T-helper 17 cell (primary cell): ENCODE measurements at regions not wholly inside any gene's neighbourhood (a gene's known extent, or its start where the extent isn't known, plus 50 kb on each side); places are given as distances from the start of the nearest gene placed in this dataset.

ENCODE experiments used
- ATAC-seq: fragments of 150-1000 bp; cut with Tn5 transposase; 2 replicates; pipeline ENCODE4 v1.10.0; 2021; ENCODE audit warnings: mild to moderate bottlenecking, moderate library complexity
- DNase-seq, 3 donors: peaks; one replicate each; pipeline versions ENCODE4 v3.0.0 to v3.0.0-alpha.2; 2020 to 2021
- H3K9me3 ChIP-seq: one replicate; pipeline ENCODE4 v1.7.0; 2013; ENCODE audit warnings: low read length, mild to moderate bottlenecking; ENCODE audit not compliant: control insufficient read depth, poor library complexity, severe bottlenecking
- H3K27ac Mint-ChIP-seq: one replicate; pipeline ENCODE4 v1.8.0; 2022; ENCODE audit warnings: mild to moderate bottlenecking, moderate library complexity, mixed read lengths
- H3K27me3 Mint-ChIP-seq: one replicate; pipeline ENCODE4 v1.8.0; 2022; ENCODE audit warnings: mixed read lengths
- H3K36me3 Mint-ChIP-seq: one replicate; pipeline ENCODE4 v1.8.0; 2022; ENCODE audit warnings: low read depth, mixed read lengths
- H3K4me1 Mint-ChIP-seq: one replicate; pipeline ENCODE4 v1.8.0; 2022; ENCODE audit warnings: mild to moderate bottlenecking, mixed read lengths
- H3K4me3 Mint-ChIP-seq: one replicate; pipeline ENCODE4 v1.8.0; 2022; ENCODE audit warnings: mild to moderate bottlenecking, moderate library complexity, mixed read lengths

DNA sequence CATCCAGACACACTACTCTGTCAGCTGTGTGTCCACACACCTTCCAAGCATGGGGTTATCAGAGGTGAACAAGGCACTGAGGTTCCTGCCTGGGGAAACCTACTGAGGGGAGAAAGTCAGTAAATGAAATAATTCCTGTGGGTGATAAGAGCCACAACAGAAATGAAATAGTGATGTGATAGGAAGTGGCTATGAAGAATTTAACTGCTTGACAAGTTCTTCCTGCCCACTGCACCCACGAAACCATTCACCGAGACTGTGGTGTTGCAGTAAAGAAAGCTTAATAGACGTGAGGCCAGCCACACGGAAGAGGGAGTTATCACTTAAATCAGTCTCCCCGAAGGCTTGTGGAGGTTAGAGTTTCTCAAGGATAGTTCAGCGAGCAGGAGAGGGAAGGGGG is 353.1 kb downstream of the UQCRFS1 start:
- Mint-ChIP-seq H3K36me3 (no peaks in the 10 kb centered on the region), H3K27ac (no peak overlapping the region), H3K4me3 (no peak overlapping the region), H3K4me1 (no peaks in the 10 kb centered on the region), H3K27me3 (peaks cover 12% of the 10 kb centered on the region)
- no peaks in the 10 kb centered on the region for H3K9me3 ChIP-seq
- DNase-seq (no peak), ATAC-seq (no peak)

DNA sequence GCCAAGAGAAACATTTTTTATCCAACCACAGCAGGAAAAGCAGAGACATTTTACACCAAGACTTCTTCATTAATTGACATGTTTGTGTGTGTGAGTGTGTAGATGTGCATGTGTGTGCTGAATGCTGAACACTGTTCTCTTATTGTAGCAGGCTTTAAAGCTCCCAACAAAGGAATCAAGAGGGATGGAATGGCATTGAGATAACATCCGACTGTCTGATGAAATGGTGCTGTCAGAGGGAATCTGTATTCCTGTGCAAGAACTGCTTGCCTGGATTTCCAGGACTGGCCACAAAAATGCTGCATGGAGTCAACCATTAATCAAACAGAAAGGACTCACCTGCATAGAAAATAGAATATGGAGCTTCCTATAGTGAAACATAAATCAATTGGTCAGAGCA is 354.0 kb downstream of the UQCRFS1 start:
- H3K4me1 Mint-ChIP-seq = no peaks in the 10 kb centered on the region
- no peak overlapping the region for H3K27ac Mint-ChIP-seq
- H3K27me3 Mint-ChIP-seq = peaks cover 12% of the 10 kb centered on the region
- DNase-seq (no peak), ATAC-seq (no peak)
- H3K36me3 Mint-ChIP-seq = no peaks in the 10 kb centered on the region
- no peak overlapping the region for H3K4me3 Mint-ChIP-seq
- H3K9me3 ChIP-seq = peaks cover 3% of the 10 kb centered on the region

DNA sequence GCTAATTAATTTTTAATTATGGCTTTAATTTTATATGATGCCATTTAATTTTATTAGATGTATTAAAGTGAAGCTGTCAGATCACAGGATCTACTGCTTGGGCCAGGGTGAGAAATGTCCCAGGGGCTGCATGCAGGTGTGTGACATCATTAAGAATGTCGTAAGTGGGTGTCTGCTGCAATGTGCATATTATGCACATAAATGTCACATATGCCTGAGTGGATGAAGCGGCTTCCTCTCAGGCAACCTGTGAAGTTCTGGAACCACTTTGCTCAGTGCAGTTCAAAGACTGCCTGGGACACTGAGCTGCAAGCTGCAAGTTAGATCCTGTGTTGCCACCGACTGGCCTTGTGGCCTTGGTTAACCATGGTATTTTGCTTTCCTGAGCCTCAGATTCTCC is 355.0 kb downstream of the UQCRFS1 start:
- Mint-ChIP-seq H3K27me3 (peaks cover 12% of the 10 kb centered on the region), H3K4me3 (no peak overlapping the region), H3K27ac (no peak overlapping the region), H3K4me1 (no peaks in the 10 kb centered on the region), H3K36me3 (no peaks in the 10 kb centered on the region)
- ATAC-seq = no peak
- H3K9me3 ChIP-seq = peaks cover 3% of the 10 kb centered on the region
- DNase-seq = no peak

DNA sequence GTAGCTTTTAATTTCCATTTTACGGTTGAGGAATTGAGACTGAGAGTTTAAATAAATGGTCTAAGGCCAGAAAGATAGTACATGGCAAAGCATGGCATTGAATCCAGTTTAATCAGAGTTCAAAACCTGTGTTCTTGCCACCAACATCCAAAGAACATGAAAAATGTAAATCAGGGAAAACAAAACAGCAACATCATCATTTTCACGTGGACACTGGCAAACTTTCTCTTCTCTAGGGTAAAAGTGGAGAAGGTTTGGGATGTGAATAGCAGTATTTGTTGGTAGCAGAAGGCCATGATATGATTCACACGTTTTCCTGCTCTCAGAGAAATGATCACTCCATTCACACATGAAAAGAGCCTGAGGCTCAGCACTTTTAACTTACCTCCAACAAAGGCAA is 357.7 kb downstream of the UQCRFS1 start:
- no peak overlapping the region for H3K27ac Mint-ChIP-seq
- H3K4me3 Mint-ChIP-seq = no peak overlapping the region
- H3K36me3 Mint-ChIP-seq = no peaks in the 10 kb centered on the region
- H3K9me3 ChIP-seq = peaks cover 3% of the 10 kb centered on the region
- H3K27me3 Mint-ChIP-seq = no peaks in the 10 kb centered on the region
- DNase-seq (no peak), ATAC-seq (no peak)
- H3K4me1 Mint-ChIP-seq = no peaks in the 10 kb centered on the region

DNA sequence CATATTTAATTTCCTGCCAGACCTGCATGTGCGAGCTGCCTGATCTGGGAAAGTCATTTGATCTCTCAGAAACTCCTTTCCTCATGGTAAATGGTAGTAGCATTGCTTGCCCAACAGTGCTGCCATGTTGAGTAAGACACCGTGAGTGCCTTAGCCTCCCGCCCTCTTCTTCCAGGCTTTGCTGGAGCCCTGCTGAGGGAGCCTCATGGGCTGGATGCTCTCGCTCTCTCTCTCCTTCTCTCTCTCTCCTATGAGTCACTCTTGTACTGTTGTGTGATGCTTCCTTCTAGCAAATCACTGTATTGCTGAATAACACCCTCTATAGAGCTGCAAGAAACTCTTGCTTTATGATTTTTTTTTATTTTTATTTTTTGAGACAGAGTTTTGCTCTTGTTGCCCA is 365.5 kb downstream of the UQCRFS1 start:
- DNase-seq (no peak), ATAC-seq (no peak)
- Mint-ChIP-seq H3K4me3 (no peak overlapping the region), H3K4me1 (no peaks in the 10 kb centered on the region), H3K36me3 (peaks cover 2% of the 10 kb centered on the region), H3K27me3 (no peaks in the 10 kb centered on the region), H3K27ac (no peak overlapping the region)
- H3K9me3 ChIP-seq = no peaks in the 10 kb centered on the region

DNA sequence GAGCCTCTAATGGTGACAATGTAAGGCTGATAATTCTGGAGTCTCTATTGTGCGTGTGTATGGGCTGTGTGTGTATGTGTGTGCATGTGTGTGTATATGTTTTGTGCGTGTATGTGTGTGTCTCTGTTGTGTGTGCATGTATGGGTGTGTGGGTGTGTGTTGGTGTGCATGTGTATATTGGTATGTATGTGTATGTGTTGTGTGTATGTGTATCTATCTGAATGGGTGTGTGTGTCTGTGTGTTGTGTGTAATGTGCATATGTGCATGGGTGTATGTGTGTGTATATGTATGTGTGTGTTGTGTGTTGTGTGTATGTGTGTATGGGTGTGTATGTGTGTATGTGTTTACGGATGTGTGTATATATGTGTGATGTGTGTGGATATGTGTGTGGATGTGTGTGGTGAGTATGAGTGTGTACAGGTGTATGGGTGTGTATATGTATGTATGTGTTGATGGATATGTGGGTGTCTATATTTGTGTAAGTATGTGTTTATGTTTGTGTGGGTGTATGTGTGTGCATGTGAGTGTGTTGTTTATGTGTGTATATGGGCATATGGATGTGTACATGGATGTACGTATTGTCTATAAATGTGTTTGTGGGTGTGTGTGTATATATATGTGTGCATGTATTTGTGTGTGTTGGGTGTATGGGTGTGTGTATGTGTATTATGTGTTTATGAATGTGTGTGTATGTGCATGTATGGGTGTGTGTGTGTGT is 366.7 kb downstream of the UQCRFS1 start:
- no peaks in the 10 kb centered on the region for H3K9me3 ChIP-seq
- Mint-ChIP-seq H3K36me3 (peaks cover 2% of the 10 kb centered on the region), H3K27ac (no peak overlapping the region), H3K4me3 (no peak overlapping the region), H3K27me3 (no peaks in the 10 kb centered on the region), H3K4me1 (no peaks in the 10 kb centered on the region)
- no peak for DNase-seq
- no peak for ATAC-seq

DNA sequence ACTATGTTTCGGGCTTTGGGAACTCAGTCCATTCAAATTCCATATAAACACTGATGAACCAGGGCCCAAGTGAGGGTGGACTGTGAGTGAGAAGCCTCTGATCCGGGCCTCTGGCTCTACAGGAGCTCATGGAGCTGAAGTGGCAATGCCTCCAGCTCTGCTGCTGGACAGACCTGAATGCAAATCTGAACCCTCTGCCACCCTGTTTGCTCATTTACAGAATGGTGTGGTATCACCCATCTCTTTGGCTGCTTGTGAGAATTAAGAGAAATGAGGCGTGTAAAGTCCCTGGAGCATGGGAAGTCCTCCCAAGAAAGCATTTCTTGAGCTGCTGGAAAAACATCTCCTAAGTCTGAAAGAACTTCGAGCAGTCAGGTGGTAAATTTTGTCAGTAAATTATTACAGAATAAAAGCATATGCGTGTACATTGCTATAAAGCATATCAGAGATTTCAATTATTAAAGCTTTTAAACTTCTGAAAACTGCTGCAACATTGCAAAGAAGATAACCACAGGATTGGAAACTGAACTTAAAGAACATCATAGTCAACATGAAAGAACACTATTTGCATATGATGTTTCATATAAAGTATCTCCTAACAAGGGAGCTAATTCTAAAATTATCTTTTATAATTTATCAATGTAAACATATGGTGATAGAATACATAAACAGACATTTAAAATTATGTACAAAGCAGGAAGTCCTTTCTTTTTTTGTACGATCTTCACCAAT is 369.0 kb downstream of the UQCRFS1 start:
- no peaks in the 10 kb centered on the region for H3K4me1 Mint-ChIP-seq

DNA sequence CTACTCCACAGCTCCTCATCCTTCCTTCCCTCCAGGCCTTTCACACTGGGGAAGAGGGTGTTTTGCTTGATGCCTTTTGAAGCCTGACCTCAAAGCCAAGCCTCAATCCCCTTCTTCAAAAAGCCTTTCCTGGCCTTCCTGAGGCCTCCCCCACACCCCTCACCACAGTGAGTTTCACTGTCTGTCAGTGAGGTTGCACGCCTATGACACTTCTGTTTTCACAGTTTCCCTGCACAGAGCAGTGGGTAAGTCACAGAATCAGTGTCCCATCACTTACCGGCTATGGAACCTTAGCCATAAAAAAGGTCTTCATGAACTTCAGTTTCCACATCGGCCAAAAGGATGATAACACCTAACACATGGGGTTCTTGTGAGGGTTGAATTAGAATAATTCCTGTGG is 371.4 kb downstream of the UQCRFS1 start:
- Mint-ChIP-seq H3K27me3 (peaks cover 16% of the 10 kb centered on the region), H3K4me3 (no peak overlapping the region), H3K27ac (no peak overlapping the region), H3K4me1 (no peaks in the 10 kb centered on the region), H3K36me3 (peaks cover 2% of the 10 kb centered on the region)
- ATAC-seq = no peak
- no peaks in the 10 kb centered on the region for H3K9me3 ChIP-seq
- DNase-seq = no peak

More for the DNA sequence above, 369.0 kb downstream of the UQCRFS1 start:
- H3K27ac Mint-ChIP-seq = no peak overlapping the region
- DNase-seq (no peak), ATAC-seq (no peak)
- no peak overlapping the region for H3K4me3 Mint-ChIP-seq
- no peaks in the 10 kb centered on the region for H3K9me3 ChIP-seq
- peaks cover 2% of the 10 kb centered on the region for H3K36me3 Mint-ChIP-seq
- H3K27me3 Mint-ChIP-seq = no peaks in the 10 kb centered on the region

DNA sequence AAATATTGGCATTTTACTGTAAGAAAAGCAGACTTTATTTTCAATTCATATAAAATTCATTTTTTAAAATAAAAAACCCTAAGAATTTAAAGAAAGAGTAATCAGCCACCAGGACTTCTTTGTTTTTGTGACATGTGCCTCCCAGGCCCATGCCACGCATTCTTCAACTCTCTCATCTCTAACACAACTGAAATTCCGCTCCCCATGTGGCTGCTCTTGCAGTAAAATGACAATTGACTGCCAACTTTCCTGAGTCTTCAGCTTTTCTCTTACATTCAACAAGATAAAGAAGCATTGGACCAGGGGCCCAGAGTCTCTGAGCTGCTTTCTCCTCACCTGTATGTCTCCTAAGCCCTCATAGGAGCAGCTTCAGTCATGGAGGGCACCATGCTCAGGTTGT is 372.1 kb downstream of the UQCRFS1 start:
- Mint-ChIP-seq H3K4me1 (no peaks in the 10 kb centered on the region), H3K27ac (no peak overlapping the region), H3K4me3 (no peak overlapping the region), H3K27me3 (peaks cover 23% of the 10 kb centered on the region), H3K36me3 (peaks cover 2% of the 10 kb centered on the region)
- no peak for ATAC-seq
- no peaks in the 10 kb centered on the region for H3K9me3 ChIP-seq
- DNase-seq = no peak

DNA sequence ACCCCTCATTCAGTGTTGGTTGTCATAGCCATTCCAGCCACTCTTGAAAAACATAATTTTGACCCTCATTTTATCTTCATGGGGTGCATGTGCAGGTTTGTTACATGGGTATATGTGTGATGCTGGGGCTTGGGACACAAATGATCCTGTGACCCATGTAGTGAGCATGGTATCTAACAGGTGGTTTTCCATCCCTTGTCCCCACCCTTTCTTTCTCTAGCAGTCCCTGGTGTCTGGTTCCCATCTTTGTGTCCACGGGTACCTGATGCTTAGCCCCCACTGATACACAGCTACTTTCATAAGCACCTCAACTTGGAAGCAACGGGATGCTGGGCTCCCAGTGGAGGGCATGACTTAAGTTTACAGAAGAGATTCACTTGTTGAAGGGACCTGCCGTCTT is 373.5 kb downstream of the UQCRFS1 start:
- Mint-ChIP-seq H3K27ac (no peak overlapping the region), H3K36me3 (peaks cover 2% of the 10 kb centered on the region), H3K27me3 (peaks cover 24% of the 10 kb centered on the region), H3K4me3 (no peak overlapping the region), H3K4me1 (no peaks in the 10 kb centered on the region)
- H3K9me3 ChIP-seq = no peaks in the 10 kb centered on the region
- no peak for ATAC-seq
- no peak for DNase-seq

DNA sequence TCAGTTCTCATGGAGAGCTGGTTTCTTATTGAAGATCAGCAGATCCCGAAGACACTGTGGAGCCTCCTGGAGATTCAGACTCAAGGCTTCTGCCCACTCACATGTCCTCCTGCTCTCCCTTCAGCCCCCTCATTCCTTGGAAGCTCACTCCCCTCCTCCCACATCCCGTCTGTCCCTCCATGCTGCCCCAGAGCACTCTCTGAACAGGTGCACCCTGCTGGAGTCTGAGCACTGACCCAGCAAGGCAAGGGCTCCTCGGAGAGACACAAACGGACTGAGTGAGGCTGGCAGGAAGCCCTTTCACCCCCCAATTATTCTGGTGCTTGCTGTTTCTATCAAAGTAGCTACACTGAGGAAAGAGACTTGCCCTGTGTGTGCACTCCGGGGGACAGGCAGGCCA is 374.0 kb downstream of the UQCRFS1 start:
- no peaks in the 10 kb centered on the region for H3K9me3 ChIP-seq
- H3K27me3 Mint-ChIP-seq = peaks cover 27% of the 10 kb centered on the region
- ATAC-seq = no peak
- no peak for DNase-seq
- H3K36me3 Mint-ChIP-seq = peaks cover 2% of the 10 kb centered on the region
- no peak overlapping the region for H3K27ac Mint-ChIP-seq
- H3K4me1 Mint-ChIP-seq = no peaks in the 10 kb centered on the region
- H3K4me3 Mint-ChIP-seq = no peak overlapping the region

DNA sequence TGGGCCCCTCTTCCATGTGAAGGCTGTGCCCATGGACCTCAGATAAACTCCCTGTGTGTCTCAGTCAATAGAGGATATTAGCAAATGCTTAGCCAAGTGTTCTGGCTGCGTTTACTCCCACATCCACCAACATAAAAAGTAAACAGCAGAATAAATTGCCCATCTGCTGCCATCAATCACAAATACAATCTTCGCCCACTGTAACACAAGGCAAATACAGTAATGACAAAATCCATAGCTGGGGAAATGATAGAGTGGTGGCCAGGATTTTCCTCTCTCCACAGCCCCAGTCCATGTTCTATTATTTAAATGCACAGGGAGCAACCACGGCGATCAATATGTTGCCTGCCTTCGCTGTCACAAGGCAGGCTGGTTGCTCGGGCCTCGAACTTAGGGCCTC is 376.5 kb downstream of the UQCRFS1 start:
- Mint-ChIP-seq H3K4me3 (no peak overlapping the region), H3K4me1 (no peaks in the 10 kb centered on the region), H3K27ac (no peak overlapping the region), H3K36me3 (no peaks in the 10 kb centered on the region), H3K27me3 (peaks cover 28% of the 10 kb centered on the region)
- ATAC-seq (no peak), DNase-seq (no peak)
- no peaks in the 10 kb centered on the region for H3K9me3 ChIP-seq

DNA sequence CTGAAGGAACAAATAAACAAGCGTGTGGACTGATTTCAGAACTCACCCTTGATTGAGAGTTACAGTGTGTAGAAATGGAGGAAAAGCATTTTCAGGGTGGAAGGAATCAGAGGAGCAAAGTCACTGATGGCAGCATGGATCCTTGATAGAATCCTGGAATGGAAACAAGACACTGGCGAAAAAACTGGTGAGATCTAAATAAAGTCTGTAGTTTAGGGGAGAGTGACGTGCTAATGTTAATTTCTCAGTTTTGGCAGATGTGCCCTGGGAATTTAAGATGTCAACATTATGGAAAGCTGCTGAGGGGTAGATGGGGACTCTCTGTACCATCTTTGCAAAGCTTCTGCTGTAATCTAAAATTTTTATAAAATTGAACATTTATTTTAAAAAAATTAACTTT is 378.0 kb downstream of the UQCRFS1 start:
- no peaks in the 10 kb centered on the region for H3K36me3 Mint-ChIP-seq
- H3K4me1 Mint-ChIP-seq = no peaks in the 10 kb centered on the region
- H3K4me3 Mint-ChIP-seq = no peak overlapping the region
- H3K27ac Mint-ChIP-seq = no peak overlapping the region
- peaks cover 28% of the 10 kb centered on the region for H3K27me3 Mint-ChIP-seq
- ATAC-seq = no peak
- no peaks in the 10 kb centered on the region for H3K9me3 ChIP-seq
- no peak for DNase-seq

DNA sequence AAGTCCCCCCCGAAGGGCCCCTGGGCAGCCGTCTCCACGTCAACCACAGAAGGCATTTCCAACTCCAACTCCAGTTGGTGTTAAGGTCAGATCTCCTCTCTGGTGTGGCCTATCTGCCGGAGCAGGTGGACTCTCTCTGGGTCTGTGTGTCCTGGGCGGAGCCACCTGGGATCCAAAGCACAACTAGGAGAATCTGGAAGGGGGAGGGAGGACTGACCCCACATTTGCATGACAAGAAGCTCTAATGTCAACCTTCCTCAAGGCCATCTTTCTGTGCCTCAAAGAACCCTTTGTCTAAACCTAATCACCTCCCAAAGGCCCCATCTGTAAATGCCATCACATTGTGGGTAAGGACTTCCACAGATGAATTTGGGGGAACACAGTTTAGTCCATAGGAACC is 381.5 kb downstream of the UQCRFS1 start:
- no peak overlapping the region for H3K27ac Mint-ChIP-seq
- H3K4me3 Mint-ChIP-seq = no peak overlapping the region
- peaks cover 11% of the 10 kb centered on the region for H3K27me3 Mint-ChIP-seq
- H3K36me3 Mint-ChIP-seq = no peaks in the 10 kb centered on the region
- H3K9me3 ChIP-seq = no peaks in the 10 kb centered on the region
- no peaks in the 10 kb centered on the region for H3K4me1 Mint-ChIP-seq
- DNase-seq (no peak), ATAC-seq (no peak)
